ENCODE measurements at regions not wholly inside any gene's neighbourhood (a gene's known extent, or its start where the extent isn't known, plus 50 kb on each side); places are given as distances from the start of the nearest gene placed in this dataset.
"Not testable (repeated sequence)": the region's sequence is repeated elsewhere in the genome, so short reads cannot be mapped to it uniquely, and the experiment has no call there.

GRCh38 chr15:101948491-101949010 is 136.5 kb downstream of the OR4F15 start:
- H4K20me1 ChIP-seq (ENCODE audit: insufficient read depth, low read length); H2AFZ ChIP-seq (ENCODE audit: insufficient read depth, low read depth, low read length, poor library complexity, severe bottlenecking); H3K4me1 Mint-ChIP-seq; H3K9ac ChIP-seq (ENCODE audit: insufficient read depth, low read length, poor library complexity, severe bottlenecking); H3K4me1 ChIP-seq (ENCODE audit: control insufficient read depth in 1 of 2, insufficient read depth in 2 of 2, low read length in 2 of 2); H3K27me3 Mint-ChIP-seq (ENCODE audit: low read depth in 3 of 3); H3K9me3 ChIP-seq (replicated peaks in 1 of 2; ENCODE audit: control insufficient read depth in 1 of 2, insufficient read depth in 1 of 2, low read length in 2 of 2); DNase-seq; H3K4me2 ChIP-seq (replicated peaks; ENCODE audit: extremely low read depth, low read length, poor library complexity, severe bottlenecking); H3K9me3 Mint-ChIP-seq; H3K36me3 ChIP-seq (replicated peaks in 1 of 2; ENCODE audit: control insufficient read depth in 1 of 2, insufficient read depth in 2 of 2, low read length in 2 of 2); H3K79me2 ChIP-seq (ENCODE audit: insufficient read depth, low read length); H3K27ac ChIP-seq (ENCODE audit: low read depth in 1 of 2, low read length in 2 of 2); H3K4me3 ChIP-seq (replicated peaks in 1 of 3; ENCODE audit: low read depth in 2 of 3, low read length in 3 of 3); H3K4me3 Mint-ChIP-seq; H3K27me3 ChIP-seq (ENCODE audit: control insufficient read depth in 2 of 2, insufficient read depth in 2 of 2, low read length in 2 of 2); H3K36me3 Mint-ChIP-seq; intact Hi-C loops (cut with micrococcal nuclease); H3K27ac Mint-ChIP-seq: not testable (repeated sequence)
- no CpG with 5 or more reads among the region's 2 CpGs for WGBS (ENCODE audit: insufficient coverage)

- H4K20me1 ChIP-seq (ENCODE audit: insufficient read depth, low read length); H3K27ac Mint-ChIP-seq; H3K4me2 ChIP-seq (replicated peaks; ENCODE audit: extremely low read depth, low read length, poor library complexity, severe bottlenecking); DNase-seq; H3K79me2 ChIP-seq (ENCODE audit: insufficient read depth, low read length); H3K4me1 ChIP-seq (ENCODE audit: control insufficient read depth in 1 of 2, insufficient read depth in 2 of 2, low read length in 2 of 2); H3K9ac ChIP-seq (ENCODE audit: insufficient read depth, low read length, poor library complexity, severe bottlenecking); H3K36me3 ChIP-seq (replicated peaks in 1 of 2; ENCODE audit: control insufficient read depth in 1 of 2, insufficient read depth in 2 of 2, low read length in 2 of 2); H3K9me3 Mint-ChIP-seq; H3K4me3 ChIP-seq (replicated peaks in 1 of 3; ENCODE audit: low read depth in 2 of 3, low read length in 3 of 3); H3K4me1 Mint-ChIP-seq; H3K36me3 Mint-ChIP-seq; H2AFZ ChIP-seq (ENCODE audit: insufficient read depth, low read depth, low read length, poor library complexity, severe bottlenecking); intact Hi-C loops (cut with micrococcal nuclease); H3K4me3 Mint-ChIP-seq; H3K27me3 ChIP-seq (ENCODE audit: control insufficient read depth in 2 of 2, insufficient read depth in 2 of 2, low read length in 2 of 2); H3K9me3 ChIP-seq (replicated peaks in 1 of 2; ENCODE audit: control insufficient read depth in 1 of 2, insufficient read depth in 1 of 2, low read length in 2 of 2); H3K27ac ChIP-seq (ENCODE audit: low read depth in 1 of 2, low read length in 2 of 2): not testable (repeated sequence)
- no CpG with 5 or more reads among the region's 1 CpG for WGBS (ENCODE audit: insufficient coverage)
- H3K27me3 Mint-ChIP-seq (ENCODE audit: low read depth in 3 of 3) = peaks cover 0 to 10% (median 2%) of the 10 kb centered on the region in 3 donors
Measured at GRCh38 chr15:101949380-101950065, 137.5 kb downstream of the OR4F15 start.

- H2AFZ ChIP-seq (ENCODE audit: insufficient read depth, low read depth, low read length, poor library complexity, severe bottlenecking); DNase-seq; H3K79me2 ChIP-seq (ENCODE audit: insufficient read depth, low read length); H4K20me1 ChIP-seq (ENCODE audit: insufficient read depth, low read length); H3K27me3 ChIP-seq (ENCODE audit: control insufficient read depth in 2 of 2, insufficient read depth in 2 of 2, low read length in 2 of 2); H3K9me3 ChIP-seq (replicated peaks in 1 of 2; ENCODE audit: control insufficient read depth in 1 of 2, insufficient read depth in 1 of 2, low read length in 2 of 2); H3K36me3 Mint-ChIP-seq; H3K4me1 ChIP-seq (ENCODE audit: control insufficient read depth in 1 of 2, insufficient read depth in 2 of 2, low read length in 2 of 2); H3K9me3 Mint-ChIP-seq; H3K27ac ChIP-seq (ENCODE audit: low read depth in 1 of 2, low read length in 2 of 2); H3K4me1 Mint-ChIP-seq; H3K9ac ChIP-seq (ENCODE audit: insufficient read depth, low read length, poor library complexity, severe bottlenecking); H3K27ac Mint-ChIP-seq; H3K4me3 ChIP-seq (replicated peaks in 1 of 3; ENCODE audit: low read depth in 2 of 3, low read length in 3 of 3); H3K4me2 ChIP-seq (replicated peaks; ENCODE audit: extremely low read depth, low read length, poor library complexity, severe bottlenecking); H3K36me3 ChIP-seq (replicated peaks in 1 of 2; ENCODE audit: control insufficient read depth in 1 of 2, insufficient read depth in 2 of 2, low read length in 2 of 2); H3K4me3 Mint-ChIP-seq; H3K27me3 Mint-ChIP-seq (ENCODE audit: low read depth in 3 of 3); intact Hi-C loops (cut with micrococcal nuclease): not testable (repeated sequence)
- no CpG with 5 or more reads among the region's 7 CpGs for WGBS (ENCODE audit: insufficient coverage)
Measured at GRCh38 chr15:101953993-101954392, 142.0 kb downstream of the OR4F15 start.

GRCh38 chr15:101955840-101956239 is 143.8 kb downstream of the OR4F15 start:
- intact Hi-C loops (cut with micrococcal nuclease); H3K4me2 ChIP-seq (replicated peaks; ENCODE audit: extremely low read depth, low read length, poor library complexity, severe bottlenecking); H3K9me3 Mint-ChIP-seq; H3K27me3 ChIP-seq (ENCODE audit: control insufficient read depth in 2 of 2, insufficient read depth in 2 of 2, low read length in 2 of 2); H3K9ac ChIP-seq (ENCODE audit: insufficient read depth, low read length, poor library complexity, severe bottlenecking); H3K79me2 ChIP-seq (ENCODE audit: insufficient read depth, low read length); H3K36me3 ChIP-seq (replicated peaks in 1 of 2; ENCODE audit: control insufficient read depth in 1 of 2, insufficient read depth in 2 of 2, low read length in 2 of 2); H3K27me3 Mint-ChIP-seq (ENCODE audit: low read depth in 3 of 3); H2AFZ ChIP-seq (ENCODE audit: insufficient read depth, low read depth, low read length, poor library complexity, severe bottlenecking); H3K4me3 ChIP-seq (replicated peaks in 1 of 3; ENCODE audit: low read depth in 2 of 3, low read length in 3 of 3); H3K27ac ChIP-seq (ENCODE audit: low read depth in 1 of 2, low read length in 2 of 2); H4K20me1 ChIP-seq (ENCODE audit: insufficient read depth, low read length); H3K36me3 Mint-ChIP-seq; DNase-seq; H3K4me1 ChIP-seq (ENCODE audit: control insufficient read depth in 1 of 2, insufficient read depth in 2 of 2, low read length in 2 of 2); H3K4me3 Mint-ChIP-seq; H3K4me1 Mint-ChIP-seq; H3K27ac Mint-ChIP-seq; H3K9me3 ChIP-seq (replicated peaks in 1 of 2; ENCODE audit: control insufficient read depth in 1 of 2, insufficient read depth in 1 of 2, low read length in 2 of 2): not testable (repeated sequence)
- no CpG with 5 or more reads among the region's 8 CpGs for WGBS (ENCODE audit: insufficient coverage)

All from CD14-positive monocyte (primary cell).